HepG2 (cell line): ENCODE measurements at regions not wholly inside any gene's neighbourhood (a gene's known extent, or its start where the extent isn't known, plus 50 kb on each side); places are given as distances from the start of the nearest gene placed in this dataset.

Source experiments
- ELF4 ChIP-seq: sonication (generic); formaldehyde crosslinking; IDR thresholded peaks from 2 replicates; pipeline ENCODE4 v1.5.0; 2020; ENCODE audit warnings: missing genetic modification reagents, mild to moderate bottlenecking, moderate library complexity, borderline replicate concordance
- GATA4 ChIP-seq: sonication (generic); IDR thresholded peaks from 2 replicates; pipeline ENCODE4 v1.6.1; 2016; ENCODE audit warnings: antibody characterized with exemption, low read depth, borderline replicate concordance
- JARID2 ChIP-seq: sonication (generic); formaldehyde crosslinking; IDR thresholded peaks from 2 replicates; pipeline ENCODE4 v1.8.1; 2023; ENCODE audit warnings: missing genetic modification reagents, inconsistent platforms; ENCODE audit not compliant: insufficient replicate concordance
- JUND ChIP-seq: sonication (generic); formaldehyde crosslinking; IDR thresholded peaks from 2 replicates; pipeline ENCODE4 v1.8.0; 2022; ENCODE audit warnings: mild to moderate bottlenecking, missing genetic modification reagents
- RBFOX2 ChIP-seq: fragments of 200-400 bp; formaldehyde crosslinking; IDR thresholded peaks from 2 replicates; pipeline ENCODE4 v1.6.1; 2017; ENCODE audit warnings: low read depth, mild to moderate bottlenecking, low read length
- REL ChIP-seq: sonication (generic); formaldehyde crosslinking; conservative IDR thresholded peaks from 2 replicates; pipeline ENCODE4 v1.8.0; 2022; ENCODE audit warnings: mild to moderate bottlenecking, missing genetic modification reagents, moderate library complexity
- RERE ChIP-seq: IDR thresholded peaks from 2 replicates; pipeline ENCODE4 v1.6.1; 2016; ENCODE audit warnings: low read depth, missing genetic modification reagents, missing compliant biosample characterization
- RXRB ChIP-seq: IDR thresholded peaks from 2 replicates; pipeline ENCODE4 v1.6.1; 2016; ENCODE audit warnings: borderline replicate concordance, missing genetic modification reagents, missing compliant biosample characterization
- SAP130 ChIP-seq: IDR thresholded peaks from 2 replicates; pipeline ENCODE4 v1.6.1; 2016; ENCODE audit warnings: low read depth
- STAG1 ChIP-seq: sonication (generic); formaldehyde crosslinking; IDR thresholded peaks from 2 replicates; pipeline ENCODE4 v1.4.0; 2020; ENCODE audit warnings: missing genetic modification reagents
- YY1 ChIP-seq: IDR thresholded peaks from 2 replicates; pipeline ENCODE4 v1.6.1; 2011; ENCODE audit warnings: low read length, low read depth, moderate library complexity, mild to moderate bottlenecking; ENCODE audit not compliant: insufficient read depth, insufficient replicate concordance
- ZNF180 ChIP-seq: sonication (generic); formaldehyde crosslinking; IDR thresholded peaks from 2 replicates; pipeline ENCODE4 v1.4.0; 2020; ENCODE audit warnings: low read depth, missing genetic modification reagents, borderline replicate concordance
- ZNF317 ChIP-seq: sonication (generic); formaldehyde crosslinking; IDR thresholded peaks from 2 replicates; pipeline ENCODE4 v1.5.0; 2020; ENCODE audit warnings: mild to moderate bottlenecking, missing genetic modification reagents
- ZNF891 ChIP-seq: sonication (generic); formaldehyde crosslinking; IDR thresholded peaks from 2 replicates; pipeline ENCODE4 v1.5.0; 2020; ENCODE audit warnings: mild to moderate bottlenecking, missing genetic modification reagents
- TF ChIP-seq, protein P1 (sequence below): sonication (generic); formaldehyde crosslinking; IDR thresholded peaks from 2 replicates; pipeline ENCODE4 v1.4.0; 2020; ENCODE audit warnings: mild to moderate bottlenecking, low read depth, missing genetic modification reagents
- TF ChIP-seq, protein P2 (sequence below): sonication (generic); formaldehyde crosslinking; IDR thresholded peaks from 2 replicates; pipeline ENCODE4 v1.4.0; 2020; ENCODE audit warnings: mild to moderate bottlenecking, missing genetic modification reagents

DNA sequence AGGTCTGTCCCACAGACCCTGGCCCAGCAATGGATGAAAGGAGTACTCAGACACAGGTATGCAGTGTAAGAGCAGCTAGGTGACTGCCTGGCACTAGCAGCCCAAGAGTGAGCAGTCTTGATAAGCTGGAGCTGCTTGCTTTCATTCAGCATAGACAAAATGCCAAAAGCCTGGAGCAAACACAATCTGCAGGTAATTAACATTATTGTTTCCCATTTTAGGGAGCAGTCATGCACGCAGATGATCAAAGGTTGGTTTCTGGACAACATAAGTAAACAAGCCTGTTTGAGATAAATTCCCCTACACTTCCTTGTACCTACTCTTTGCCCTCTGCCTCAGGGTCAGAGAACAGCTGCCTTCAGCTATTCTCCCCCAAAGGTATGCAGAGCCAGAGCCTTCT, 73.7 kb upstream of the MSTN start (continued):
- TF ChIP-seq RERE (CRISPR knock-in tag) (no peak), ZNF317 (CRISPR knock-in tag) (no peak), RBFOX2 (no peak), ELF4 (CRISPR knock-in tag) (no peak), STAG1 (CRISPR knock-in tag) (no peak), JUND (no peak), JARID2 (CRISPR knock-in tag) (no peak), RXRB (CRISPR knock-in tag) (peak; percentile 62), YY1 (no peak), ZNF180 (CRISPR knock-in tag) (no peak), REL (no peak), GATA4 (no peak), SAP130 (CRISPR knock-in tag) (no peak), ZNF891 (CRISPR knock-in tag) (no peak)
- TF ChIP-seq, protein P1, sequence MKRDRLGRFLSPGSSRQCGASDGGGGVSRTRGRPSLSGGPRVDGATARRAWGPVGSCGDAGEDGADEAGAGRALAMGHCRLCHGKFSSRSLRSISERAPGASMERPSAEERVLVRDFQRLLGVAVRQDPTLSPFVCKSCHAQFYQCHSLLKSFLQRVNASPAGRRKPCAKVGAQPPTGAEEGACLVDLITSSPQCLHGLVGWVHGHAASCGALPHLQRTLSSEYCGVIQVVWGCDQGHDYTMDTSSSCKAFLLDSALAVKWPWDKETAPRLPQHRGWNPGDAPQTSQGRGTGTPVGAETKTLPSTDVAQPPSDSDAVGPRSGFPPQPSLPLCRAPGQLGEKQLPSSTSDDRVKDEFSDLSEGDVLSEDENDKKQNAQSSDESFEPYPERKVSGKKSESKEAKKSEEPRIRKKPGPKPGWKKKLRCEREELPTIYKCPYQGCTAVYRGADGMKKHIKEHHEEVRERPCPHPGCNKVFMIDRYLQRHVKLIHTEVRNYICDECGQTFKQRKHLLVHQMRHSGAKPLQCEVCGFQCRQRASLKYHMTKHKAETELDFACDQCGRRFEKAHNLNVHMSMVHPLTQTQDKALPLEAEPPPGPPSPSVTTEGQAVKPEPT (CRISPR knock-in tag): no peak
- TF ChIP-seq, protein P2, sequence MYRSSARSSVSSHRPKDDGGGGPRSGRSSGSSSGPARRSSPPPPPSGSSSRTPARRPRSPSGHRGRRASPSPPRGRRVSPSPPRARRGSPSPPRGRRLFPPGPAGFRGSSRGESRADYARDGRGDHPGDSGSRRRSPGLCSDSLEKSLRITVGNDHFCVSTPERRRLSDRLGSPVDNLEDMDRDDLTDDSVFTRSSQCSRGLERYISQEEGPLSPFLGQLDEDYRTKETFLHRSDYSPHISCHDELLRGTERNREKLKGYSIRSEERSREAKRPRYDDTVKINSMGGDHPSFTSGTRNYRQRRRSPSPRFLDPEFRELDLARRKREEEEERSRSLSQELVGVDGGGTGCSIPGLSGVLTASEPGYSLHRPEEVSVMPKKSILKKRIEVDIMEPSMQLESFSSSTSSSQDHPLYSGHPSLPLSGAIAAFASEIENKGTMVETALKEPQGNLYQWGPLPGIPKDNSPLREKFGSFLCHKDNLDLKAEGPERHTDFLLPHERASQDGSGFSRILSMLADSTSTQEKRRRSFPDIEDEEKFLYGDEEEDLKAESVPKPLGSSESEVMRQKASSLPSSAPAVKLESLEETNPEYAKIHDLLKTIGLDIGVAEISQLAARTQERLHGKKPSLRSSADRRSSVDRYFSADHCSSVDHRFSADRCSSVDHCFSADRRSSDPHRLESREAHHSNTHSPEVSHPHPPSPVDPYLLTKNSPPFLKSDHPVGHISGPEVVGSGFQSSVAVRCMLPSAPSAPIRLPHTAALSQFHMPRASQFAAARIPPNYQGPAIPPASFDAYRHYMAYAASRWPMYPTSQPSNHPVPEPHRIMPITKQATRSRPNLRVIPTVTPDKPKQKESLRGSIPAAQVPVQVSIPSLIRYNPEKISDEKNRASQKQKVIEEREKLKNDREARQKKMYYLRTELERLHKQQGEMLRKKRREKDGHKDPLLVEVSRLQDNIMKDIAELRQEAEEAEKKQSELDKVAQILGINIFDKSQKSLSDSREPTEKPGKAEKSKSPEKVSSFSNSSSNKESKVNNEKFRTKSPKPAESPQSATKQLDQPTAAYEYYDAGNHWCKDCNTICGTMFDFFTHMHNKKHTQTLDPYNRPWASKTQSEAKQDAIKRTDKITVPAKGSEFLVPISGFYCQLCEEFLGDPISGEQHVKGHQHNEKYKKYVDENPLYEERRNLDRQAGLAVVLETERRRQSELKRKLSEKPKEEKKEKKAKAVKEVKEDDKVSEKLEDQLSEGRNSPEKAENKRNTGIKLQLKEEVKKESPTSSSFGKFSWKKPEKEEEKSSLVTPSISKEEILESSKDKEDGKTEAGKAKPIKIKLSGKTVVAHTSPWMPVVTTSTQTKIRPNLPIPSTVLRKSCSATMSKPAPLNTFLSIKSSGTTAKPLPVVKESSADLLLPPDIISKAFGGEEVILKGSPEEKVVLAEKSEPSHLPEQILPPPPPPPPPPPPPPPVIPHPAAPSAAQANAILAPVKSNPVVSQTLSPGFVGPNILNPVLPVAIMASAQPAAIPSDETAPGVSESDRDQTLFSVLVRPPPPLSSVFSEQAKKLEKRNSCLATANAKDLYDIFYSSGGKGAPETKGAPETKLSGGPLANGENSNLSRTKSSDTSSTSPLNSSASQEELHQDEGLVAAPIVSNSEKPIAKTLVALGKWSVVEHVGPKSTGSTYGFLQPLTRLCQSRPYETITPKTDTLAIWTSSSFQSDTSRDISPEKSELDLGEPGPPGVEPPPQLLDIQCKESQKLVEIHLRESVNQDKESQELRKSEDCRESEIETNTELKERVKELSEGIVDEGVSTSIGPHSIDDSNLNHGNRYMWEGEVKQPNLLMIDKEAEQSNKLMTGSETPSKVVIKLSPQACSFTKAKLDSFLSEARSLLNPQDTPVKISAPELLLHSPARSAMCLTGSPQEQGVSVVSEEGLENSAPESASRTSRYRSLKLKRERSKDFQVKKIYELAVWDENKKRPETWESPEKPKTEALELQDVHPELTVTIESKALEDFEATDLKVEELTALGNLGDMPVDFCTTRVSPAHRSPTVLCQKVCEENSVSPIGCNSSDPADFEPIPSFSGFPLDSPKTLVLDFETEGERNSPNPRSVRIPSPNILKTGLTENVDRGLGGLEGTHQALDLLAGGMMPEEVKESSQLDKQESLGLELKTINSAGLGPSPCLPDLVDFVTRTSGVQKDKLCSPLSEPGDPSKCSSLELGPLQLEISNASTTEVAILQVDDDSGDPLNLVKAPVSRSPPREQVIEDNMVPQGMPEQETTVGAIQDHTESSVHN: no peak
